GM19468 (cell line): ENCODE measurements at regions not wholly inside any gene's neighbourhood (a gene's known extent, or its start where the extent isn't known, plus 50 kb on each side); places are given as distances from the start of the nearest gene placed in this dataset.

Experiments
- ATAC-seq: cut with Tn5 transposase; IDR thresholded peaks from one replicate; pipeline ENCODE4 v1.9.1; 2021; ENCODE audit warnings: mild to moderate bottlenecking, moderate library complexity, moderate number of reproducible peaks; ENCODE audit not compliant: unreplicated experiment; ENCODE audit errors: extremely low read depth

- no peak for ATAC-seq
These were observed 265.9 kb downstream of the EMP1 start for GRCh38 chr12:13462450-13462849.

- ATAC-seq = no peak
These were observed 259.2 kb downstream of the EMP1 start for GRCh38 chr12:13455778-13456144.

- no peak for ATAC-seq
These were observed 258.7 kb downstream of the EMP1 start for GRCh38 chr12:13454991-13455777.

- no peak for ATAC-seq
These were observed 256.5 kb downstream of the EMP1 start for GRCh38 chr12:13452955-13453570.

GRCh38 chr12:13451776-13452175 lies 255.2 kb downstream of the EMP1 start:
- no peak for ATAC-seq

GRCh38 chr12:13450231-13451080 lies 253.9 kb downstream of the EMP1 start:
- no peak for ATAC-seq

- ATAC-seq = no peak
These were observed 247.6 kb downstream of the EMP1 start for GRCh38 chr12:13444076-13444475.

GRCh38 chr12:13443498-13443897 lies 247.0 kb downstream of the EMP1 start:
- no peak for ATAC-seq

- ATAC-seq = no peak
These were observed 246.5 kb downstream of the EMP1 start for GRCh38 chr12:13443028-13443427.

GRCh38 chr12:13442457-13442856 lies 245.9 kb downstream of the EMP1 start:
- no peak for ATAC-seq

GRCh38 chr12:13440844-13441243 lies 244.3 kb downstream of the EMP1 start:
- ATAC-seq = no peak

GRCh38 chr12:13437541-13437940 lies 241.0 kb downstream of the EMP1 start:
- ATAC-seq = no peak

- ATAC-seq = no peak
These were observed 240.3 kb downstream of the EMP1 start for GRCh38 chr12:13436696-13437391.

- no peak for ATAC-seq
These were observed 239.7 kb downstream of the EMP1 start for GRCh38 chr12:13436182-13436581.

- no peak for ATAC-seq
These were observed 238.9 kb downstream of the EMP1 start for GRCh38 chr12:13435235-13435933.

- ATAC-seq = no peak
These were observed 237.2 kb downstream of the EMP1 start for GRCh38 chr12:13433768-13434167.

- no peak for ATAC-seq
These were observed 234.5 kb downstream of the EMP1 start for GRCh38 chr12:13431041-13431440.

- ATAC-seq = no peak
These were observed 232.2 kb downstream of the EMP1 start for GRCh38 chr12:13428538-13429265.

- ATAC-seq = no peak
These were observed 229.2 kb downstream of the EMP1 start for GRCh38 chr12:13425766-13426165.
